ENCODE measurements at regions not wholly inside any gene's neighbourhood (a gene's known extent, or its start where the extent isn't known, plus 50 kb on each side); places are given as distances from the start of the nearest gene placed in this dataset.

DNA sequence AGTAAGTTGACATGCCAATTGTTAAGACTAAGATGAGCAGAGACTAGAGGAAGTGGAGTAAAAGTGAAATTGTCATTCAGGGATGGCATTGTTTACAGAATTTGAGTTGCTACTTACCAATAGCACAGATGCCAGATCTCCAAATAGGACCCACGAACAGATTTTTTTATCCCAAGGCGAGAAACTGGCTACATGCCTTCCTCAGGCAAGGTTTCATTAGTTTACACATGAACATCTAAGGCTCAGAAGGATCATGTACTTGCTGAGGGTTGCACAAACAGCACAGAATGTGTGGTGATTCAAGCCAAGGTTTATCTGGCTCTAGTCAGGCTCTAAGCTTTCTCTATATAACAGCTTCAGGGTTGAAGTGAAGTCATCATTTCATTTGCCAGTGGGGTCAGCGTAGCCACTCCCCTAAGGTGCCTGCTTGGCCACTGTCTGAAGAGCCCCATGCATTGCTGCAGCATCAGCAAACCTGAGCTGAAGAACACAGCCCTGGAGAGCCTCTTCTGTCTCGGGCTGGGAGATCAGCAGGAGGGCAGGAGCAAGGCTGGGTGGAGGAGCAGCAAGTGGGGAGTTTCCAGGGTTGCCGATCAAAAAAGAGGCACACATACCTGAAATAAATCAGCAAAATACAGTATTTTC is 193.0 kb upstream of the LCORL start:
- TF ChIP-seq POLR2AphosphoS5 (IDR thresholded peaks at IDR 0.05) (no peak), CTCF (IDR thresholded peaks at IDR 0.05) (no peak), POLR2A (IDR thresholded peaks at IDR 0.05) (no peak)
